A549 (cell line): ENCODE measurements at regions not wholly inside any gene's neighbourhood (a gene's known extent, or its start where the extent isn't known, plus 50 kb on each side); places are given as distances from the start of the nearest gene placed in this dataset.
A peak's percentile ranks its signal among the peaks of the same experiment; 100 is the strongest.
"Not testable (repeated sequence)": the region's sequence is repeated elsewhere in the genome, so short reads cannot be mapped to it uniquely, and the experiment has no call there.

Experiments
- ATAC-seq, 2 experiments: fragments of 200-7000 bp in 1 of 2; fragments of >200 bp in 1 of 2; cut with Nextera tagmentation in 1 of 2; cut with Tn5 transposase in 1 of 2; 3 replicates each; pipeline versions ENCODE4 v1.8.0 to v1.9.1; 2018 to 2020; ENCODE audit warnings: mild to moderate bottlenecking in 1 of 2, moderate library complexity in 1 of 2
- CTCF ChIA-PET: fragments of 300-600 bp; sonication (Branson Sonifier 250); formaldehyde crosslinking; extraction: SDS; loops from one replicate; lab custom pipeline; 2021; ENCODE audit warnings: antibody characterized with exemption, inconsistent platforms; lab: Yijun Ruan, JAX
- POLR2A ChIA-PET: fragments of 350-600 bp; formaldehyde crosslinking; extraction: SDS; loops from one replicate; lab custom pipeline; 2021; ENCODE audit warnings: antibody characterized with exemption, inconsistent platforms; lab: Yijun Ruan, JAX
- DNase-seq, 2 experiments: peaks; one replicate each; pipeline versions ENCODE4 v3.0.0 to v3.0.0-alpha.2; 2011 to 2016; ENCODE audit warnings: low read depth in 1 of 2, low spot score in 1 of 2
- FAIRE-seq: peaks from 2 replicates; lab custom pipeline; 2011; peaks lifted over from hg19 to GRCh38; lab: Jason Lieb, UNC
- H3K27ac ChIP-seq, 2 experiments: fragments of >200 bp; sonication (Bioruptor Twin); formaldehyde crosslinking; 3 replicates each; pipeline ENCODE4 v1.5.1; 2016 to 2017
- H3K4me1 ChIP-seq: fragments of >200 bp; sonication (Bioruptor Twin); formaldehyde crosslinking; 3 replicates; pipeline ENCODE4 v1.6.1; 2016
- H3K4me2 ChIP-seq: fragments of >200 bp; sonication (Bioruptor Twin); formaldehyde crosslinking; 3 replicates; pipeline ENCODE4 v1.6.1; 2016
- H3K4me3 ChIP-seq: fragments of >200 bp; sonication (Bioruptor Twin); formaldehyde crosslinking; 3 replicates; pipeline ENCODE4 v1.5.1; 2016
- H3K9me3 ChIP-seq: fragments of >200 bp; sonication (Bioruptor Twin); formaldehyde crosslinking; 3 replicates; pipeline ENCODE4 v1.6.1; 2016
- BHLHE40 ChIP-seq: IDR thresholded peaks from 2 replicates; pipeline ENCODE4 v1.6.1; 2012; ENCODE audit warnings: low read depth, low read length, inconsistent platforms
- FOSL2 ChIP-seq, 2 experiments: fragments of 450-650 bp in 1 of 2; fragments of >200 bp in 1 of 2; sonication (Bioruptor Twin) in 1 of 2; formaldehyde crosslinking; IDR thresholded peaks; 2 replicates each; pipeline versions ENCODE4 v1.5.0 to v1.6.1; 2016 to 2020; ENCODE audit warnings: mild to moderate bottlenecking in 1 of 2, moderate library complexity in 1 of 2
- HDAC2 ChIP-seq: fragments of 200-600 bp; sonication (generic); IDR thresholded peaks from 2 replicates; pipeline ENCODE4 v1.6.1; 2016
- HOXA7 ChIP-seq: fragments of 250-450 bp; sonication (Bioruptor Pico); IDR thresholded peaks from 2 replicates; pipeline ENCODE4 v1.5.0; 2020; ENCODE audit warnings: mild to moderate bottlenecking, moderate library complexity
- JUN ChIP-seq, 2 experiments: fragments of >200 bp; sonication (Bioruptor Twin); formaldehyde crosslinking; IDR thresholded peaks; 2 replicates in 1 of 2; 3 replicates in 1 of 2; pipeline ENCODE4 v1.6.1; 2016 to 2017
- KDM1A ChIP-seq: fragments of 200-600 bp; sonication (generic); IDR thresholded peaks from 2 replicates; pipeline ENCODE4 v1.6.1; 2016; ENCODE audit warnings: low read depth, mild to moderate bottlenecking
- MAFK ChIP-seq: fragments of 450-650 bp; IDR thresholded peaks from 2 replicates; pipeline ENCODE4 v1.6.1; 2014; ENCODE audit not compliant: partially characterized antibody
- NFE2L2 ChIP-seq: fragments of 150-350 bp; conservative IDR thresholded peaks from 2 replicates; pipeline ENCODE4 v1.6.1; 2014; ENCODE audit warnings: low read length
- NPAS2 ChIP-seq: fragments of 250-450 bp; sonication (Bioruptor Pico); IDR thresholded peaks from 2 replicates; pipeline ENCODE4 v1.8.0; 2022; ENCODE audit warnings: mild to moderate bottlenecking, moderate library complexity, borderline replicate concordance
- NR3C1 ChIP-seq: fragments of >200 bp; sonication (Bioruptor Twin); formaldehyde crosslinking; IDR thresholded peaks from 3 replicates; pipeline ENCODE4 v1.6.1; 2017
- PHF8 ChIP-seq: fragments of 200-600 bp; sonication (generic); IDR thresholded peaks from 2 replicates; pipeline ENCODE4 v1.6.1; 2016; ENCODE audit warnings: low read depth, mild to moderate bottlenecking, antibody characterized with exemption, moderate library complexity, borderline replicate concordance
- POLR2A ChIP-seq: IDR thresholded peaks from 2 replicates; pipeline ENCODE4 v1.6.1; 2012; ENCODE audit warnings: mild to moderate bottlenecking, low read length
- RAD21 ChIP-seq, 2 experiments: fragments of >200 bp in 1 of 2; sonication (Bioruptor Twin) in 1 of 2; formaldehyde crosslinking in 1 of 2; IDR thresholded peaks in 1 of 2; conservative IDR thresholded peaks in 1 of 2; 2 replicates in 1 of 2; 3 replicates in 1 of 2; pipeline ENCODE4 v1.6.1; 2012 to 2018; ENCODE audit warnings: inconsistent platforms in 1 of 2
- RARB ChIP-seq: fragments of 250-450 bp; sonication (Bioruptor Pico); IDR thresholded peaks from 2 replicates; pipeline ENCODE4 v1.8.0; 2021; ENCODE audit warnings: mild to moderate bottlenecking, moderate library complexity
- TP53 ChIP-seq: fragments of 250-450 bp; sonication (Bioruptor Pico); IDR thresholded peaks from 2 replicates; pipeline ENCODE4 v1.5.0; 2021; ENCODE audit warnings: mild to moderate bottlenecking, moderate library complexity
- ZC3H11A ChIP-seq: fragments of 450-650 bp; IDR thresholded peaks from 2 replicates; pipeline ENCODE4 v1.6.1; 2014; ENCODE audit warnings: antibody characterized with exemption, mild to moderate bottlenecking
- ZFP36 ChIP-seq: fragments of 450-650 bp; IDR thresholded peaks from 2 replicates; pipeline ENCODE4 v1.6.1; 2014; ENCODE audit warnings: borderline replicate concordance; ENCODE audit not compliant: partially characterized antibody
- ZSCAN20 ChIP-seq: fragments of 250-450 bp; sonication (Bioruptor Pico); IDR thresholded peaks from 2 replicates; pipeline ENCODE4 v1.8.0; 2022; ENCODE audit warnings: mild to moderate bottlenecking, moderate library complexity
- WGBS: methylation state at CpG from one replicate; pipeline ENCODE4 v1.1.6; 2017; ENCODE audit errors: missing lambda C conversion rate; 5-methylcytosine and 5-hydroxymethylcytosine counted together
- TF ChIP-seq, protein P1 (sequence below): IDR thresholded peaks from 2 replicates; pipeline ENCODE4 v1.6.1; 2012
- TF ChIP-seq, protein P2 (sequence below): fragments of 450-650 bp; IDR thresholded peaks from 2 replicates; pipeline ENCODE4 v1.6.1; 2014; ENCODE audit warnings: antibody characterized with exemption
- TF ChIP-seq, protein P3 (sequence below): fragments of >200 bp; sonication (Bioruptor Twin); formaldehyde crosslinking; IDR thresholded peaks from 2 replicates; pipeline ENCODE4 v1.6.1; 2016
- TF ChIP-seq, protein P4 (sequence below): fragments of 250-450 bp; sonication (Bioruptor Pico); IDR thresholded peaks from 2 replicates; pipeline ENCODE4 v1.5.0; 2021; ENCODE audit warnings: mild to moderate bottlenecking, moderate library complexity, borderline replicate concordance

DNA sequence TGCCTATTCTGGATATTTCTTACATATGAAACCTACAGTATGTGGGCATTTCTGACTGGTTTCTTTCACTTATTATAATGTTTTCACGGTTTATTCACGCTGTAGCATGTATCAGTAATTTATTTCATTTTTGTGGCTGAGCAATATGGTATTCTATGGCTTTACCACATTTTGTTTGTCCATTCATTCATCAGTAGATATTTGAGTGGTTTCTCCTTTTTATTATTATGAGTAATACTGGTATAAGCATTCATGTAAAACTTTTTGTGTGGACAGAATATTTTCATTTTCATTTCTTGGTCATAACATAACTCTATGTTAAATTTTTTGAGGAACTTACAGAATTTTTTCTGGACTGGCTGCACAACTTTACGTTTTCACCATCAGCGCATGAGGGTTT is 122.7 kb upstream of the PABPC5 start:
- TF ChIP-seq NR3C1 (no peak), TP53 (CRISPR knock-in tag) (no peak)
- ATAC-seq: no peak
- Histone ChIP-seq H3K9me3 (no peaks in the 10 kb centered on the region), H3K4me2 (no peak overlapping the region), H3K4me3 (no peak overlapping the region), H3K27ac (no peak overlapping the region), H3K4me1 (no peaks in the 10 kb centered on the region)
- ChIA-PET POLR2A (no interaction called here), CTCF (no interaction called here)
- no peak for DNase-seq
- no peak for FAIRE-seq
- 13% methylated on average over 4 of the region's 4 CpGs for WGBS

DNA sequence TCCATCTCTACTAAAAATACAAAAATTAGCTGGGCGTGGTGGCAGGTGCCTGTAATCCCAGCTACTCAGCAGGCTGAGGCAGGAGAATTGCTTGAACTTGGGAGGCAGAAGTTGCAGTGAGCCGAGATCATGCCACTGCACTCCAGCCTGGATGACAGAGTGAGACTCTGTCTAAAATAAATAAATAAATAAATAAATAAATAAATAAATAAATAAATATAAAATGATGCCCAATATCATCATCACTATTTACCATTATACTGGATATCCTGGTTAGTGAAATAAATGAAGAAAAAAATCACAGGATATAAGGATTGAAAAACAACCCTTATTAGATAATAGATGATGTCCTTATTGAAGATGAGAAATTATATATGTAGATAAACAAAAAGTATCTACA is 115.8 kb upstream of the PABPC5 start:
- DNase-seq, POLR2A ChIA-PET, FAIRE-seq, H3K4me2 ChIP-seq, H3K4me3 ChIP-seq, H3K9me3 ChIP-seq, CTCF ChIA-PET, ATAC-seq: not testable (repeated sequence)
- WGBS: 0% methylated on average over 2 of the region's 2 CpGs
- peak; percentile 30 for TF ChIP-seq ZC3H11A
- TF ChIP-seq, all 56 proteins: peak for 1; not testable (repeated sequence) for 55
- not testable (repeated sequence) for H3K4me1 ChIP-seq, H3K27ac ChIP-seq

DNA sequence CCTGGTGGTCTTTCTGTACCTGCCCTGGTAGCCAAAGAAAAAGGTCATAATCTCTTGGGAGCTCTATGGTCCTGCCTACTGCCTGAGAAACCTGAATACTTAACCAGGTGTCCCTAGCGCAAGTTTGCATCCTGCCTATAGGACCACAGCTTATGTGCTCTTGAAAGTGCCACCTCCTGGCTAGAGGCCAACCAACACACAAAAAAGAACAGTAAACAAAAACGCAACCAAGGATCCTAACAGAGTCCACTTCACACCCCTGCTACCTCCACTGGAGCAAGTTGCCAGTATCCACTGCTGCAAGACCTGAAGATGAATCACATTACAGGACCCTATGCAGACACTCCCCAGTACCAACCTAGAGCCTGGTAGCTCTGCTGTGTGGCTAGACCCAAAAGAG is 103.2 kb upstream of the PABPC5 start:
- ATAC-seq (no peak), DNase-seq (no peak), FAIRE-seq (no peak)
- 6% methylated on average over 2 of the region's 2 CpGs for WGBS
- no peaks in the 10 kb centered on the region for H3K4me1 ChIP-seq
- POLR2A ChIA-PET: no interaction called here
- no peaks in the 10 kb centered on the region for H3K9me3 ChIP-seq
- TF ChIP-seq PHF8: no peak
- TF ChIP-seq, protein P1, sequence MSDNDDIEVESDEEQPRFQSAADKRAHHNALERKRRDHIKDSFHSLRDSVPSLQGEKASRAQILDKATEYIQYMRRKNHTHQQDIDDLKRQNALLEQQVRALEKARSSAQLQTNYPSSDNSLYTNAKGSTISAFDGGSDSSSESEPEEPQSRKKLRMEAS: no peak
- TF ChIP-seq, protein P2, sequence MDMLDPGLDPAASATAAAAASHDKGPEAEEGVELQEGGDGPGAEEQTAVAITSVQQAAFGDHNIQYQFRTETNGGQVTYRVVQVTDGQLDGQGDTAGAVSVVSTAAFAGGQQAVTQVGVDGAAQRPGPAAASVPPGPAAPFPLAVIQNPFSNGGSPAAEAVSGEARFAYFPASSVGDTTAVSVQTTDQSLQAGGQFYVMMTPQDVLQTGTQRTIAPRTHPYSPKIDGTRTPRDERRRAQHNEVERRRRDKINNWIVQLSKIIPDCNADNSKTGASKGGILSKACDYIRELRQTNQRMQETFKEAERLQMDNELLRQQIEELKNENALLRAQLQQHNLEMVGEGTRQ: no peak
- no peak for TF ChIP-seq ZFP36
- no peak for TF ChIP-seq NFE2L2
- no peak for TF ChIP-seq HDAC2
- no peak for TF ChIP-seq FOSL2 (IDR thresholded peaks at IDR 0.05)
- TF ChIP-seq FOSL2 (CRISPR knock-in tag; IDR thresholded peaks at IDR 0.05): no peak
- TF ChIP-seq RAD21 (conservative IDR thresholded peaks at IDR 0.05 in 1 of 2, IDR thresholded peaks at IDR 0.05 in 1 of 2): no peak
- TF ChIP-seq POLR2A: no peak
- no peak for TF ChIP-seq KDM1A
- TF ChIP-seq JUN (IDR thresholded peaks at IDR 0.05): no peak
- TF ChIP-seq, protein P3, sequence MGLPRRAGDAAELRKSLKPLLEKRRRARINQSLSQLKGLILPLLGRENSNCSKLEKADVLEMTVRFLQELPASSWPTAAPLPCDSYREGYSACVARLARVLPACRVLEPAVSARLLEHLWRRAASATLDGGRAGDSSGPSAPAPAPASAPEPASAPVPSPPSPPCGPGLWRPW: no peak
- TF ChIP-seq, protein P4, sequence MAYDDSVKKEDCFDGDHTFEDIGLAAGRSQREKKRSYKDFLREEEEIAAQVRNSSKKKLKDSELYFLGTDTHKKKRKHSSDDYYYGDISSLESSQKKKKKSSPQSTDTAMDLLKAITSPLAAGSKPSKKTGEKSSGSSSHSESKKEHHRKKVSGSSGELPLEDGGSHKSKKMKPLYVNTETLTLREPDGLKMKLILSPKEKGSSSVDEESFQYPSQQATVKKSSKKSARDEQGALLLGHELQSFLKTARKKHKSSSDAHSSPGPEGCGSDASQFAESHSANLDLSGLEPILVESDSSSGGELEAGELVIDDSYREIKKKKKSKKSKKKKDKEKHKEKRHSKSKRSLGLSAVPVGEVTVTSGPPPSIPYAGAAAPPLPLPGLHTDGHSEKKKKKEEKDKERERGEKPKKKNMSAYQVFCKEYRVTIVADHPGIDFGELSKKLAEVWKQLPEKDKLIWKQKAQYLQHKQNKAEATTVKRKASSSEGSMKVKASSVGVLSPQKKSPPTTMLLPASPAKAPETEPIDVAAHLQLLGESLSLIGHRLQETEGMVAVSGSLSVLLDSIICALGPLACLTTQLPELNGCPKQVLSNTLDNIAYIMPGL (CRISPR knock-in tag): no peak
- no peak for TF ChIP-seq HOXA7 (CRISPR knock-in tag)
- no peak for TF ChIP-seq BHLHE40
- TF ChIP-seq NPAS2 (CRISPR knock-in tag): no peak
- no peak for TF ChIP-seq MAFK
- no peak for TF ChIP-seq RARB (CRISPR knock-in tag)
- TF ChIP-seq ZSCAN20: no peak
- TF ChIP-seq NR3C1: no peak
- H3K4me3 ChIP-seq: no peak overlapping the region
- no peak overlapping the region for H3K27ac ChIP-seq
- CTCF ChIA-PET: no interaction called here
- no peak overlapping the region for H3K4me2 ChIP-seq
